Ectodermal cell (in vitro differentiated cells): ENCODE measurements at regions not wholly inside any gene's neighbourhood (a gene's known extent, or its start where the extent isn't known, plus 50 kb on each side); places are given as distances from the start of the nearest gene placed in this dataset.

Source experiments
- H3K27ac ChIP-seq: 2 replicates; pipeline ENCODE4 v1.7.0; 2013; ENCODE audit warnings: mild to moderate bottlenecking, low read depth, low read length; ENCODE audit not compliant: insufficient read depth, poor library complexity, severe bottlenecking
- H3K27me3 ChIP-seq: 2 replicates; pipeline ENCODE4 v1.7.0; 2013; ENCODE audit warnings: mild to moderate bottlenecking, low read length; ENCODE audit not compliant: insufficient read depth, control insufficient read depth, poor library complexity, severe bottlenecking
- H3K36me3 ChIP-seq: one replicate; pipeline ENCODE4 v1.7.0; 2013; ENCODE audit warnings: low read length; ENCODE audit not compliant: control insufficient read depth, insufficient read depth
- H3K4me1 ChIP-seq: one replicate; pipeline ENCODE4 v1.7.0; 2013; ENCODE audit warnings: low read length; ENCODE audit not compliant: control insufficient read depth, insufficient read depth
- H3K4me3 ChIP-seq: 2 replicates; pipeline ENCODE4 v1.7.0; 2013; ENCODE audit warnings: low read depth, low read length, control low read depth; ENCODE audit not compliant: insufficient read depth
- H3K9me3 ChIP-seq: 2 replicates; pipeline ENCODE4 v1.7.0; 2013; ENCODE audit warnings: mild to moderate bottlenecking, low read length, moderate library complexity; ENCODE audit not compliant: control insufficient read depth
- WGBS, 2 experiments: methylation state at CpG; one replicate each; pipeline ENCODE4 v1.1.7; 2013; ENCODE audit warnings: missing lambda C conversion rate in 2 of 2; 5-methylcytosine and 5-hydroxymethylcytosine counted together

DNA sequence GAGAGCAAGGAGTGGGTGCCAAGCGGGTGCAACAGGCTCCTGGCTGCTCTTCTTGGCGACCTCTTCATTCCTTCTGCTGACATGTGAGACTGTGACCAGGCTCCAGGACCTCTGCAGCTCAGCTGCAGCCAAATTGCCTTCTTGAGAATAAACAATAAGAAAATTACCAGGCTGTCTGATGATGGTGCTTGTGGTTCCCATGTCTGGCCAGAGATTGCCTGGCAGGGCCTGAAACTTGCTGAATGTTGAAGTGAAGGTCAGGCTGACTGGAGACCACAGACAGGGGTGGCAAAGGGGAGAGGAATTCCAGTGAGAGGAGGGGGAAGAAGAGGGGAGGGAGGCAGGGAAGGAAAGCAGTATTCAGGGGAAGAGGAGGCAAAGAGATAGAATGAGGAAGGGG, 497.4 kb upstream of the PODXL start:
- WGBS, 2 experiments = 89% methylated on average over 2 of the region's 2 CpGs

DNA sequence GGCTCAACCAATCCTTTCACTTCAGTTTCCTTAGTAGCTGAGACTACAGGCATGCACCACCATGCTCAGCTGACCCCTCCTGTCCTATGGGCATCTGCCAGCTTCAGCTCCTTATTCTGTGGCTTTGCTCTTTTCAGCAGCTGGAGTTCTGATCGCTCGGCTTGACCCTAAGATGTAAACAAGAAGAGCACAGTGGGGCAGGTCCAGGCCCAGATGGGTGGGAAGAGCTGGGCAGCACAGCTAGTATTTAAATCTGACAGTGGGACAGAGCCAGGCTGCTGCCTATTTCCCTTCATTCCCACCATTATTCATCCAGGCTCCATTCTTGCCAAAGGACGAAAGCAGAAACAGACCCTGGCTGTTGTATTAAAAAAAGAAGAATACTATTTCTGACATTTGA, 494.9 kb upstream of the PODXL start:
- Histone ChIP-seq H3K4me3 (no peak overlapping the region), H3K36me3 (no peaks in the 10 kb centered on the region), H3K9me3 (no peaks in the 10 kb centered on the region), H3K27me3 (no peaks in the 10 kb centered on the region), H3K4me1 (no peaks in the 10 kb centered on the region), H3K27ac (no peak overlapping the region)
- WGBS, 2 experiments = 46 to 69% methylated on average over 3 of the region's 3 CpGs

More for the DNA sequence above, 497.4 kb upstream of the PODXL start:
- Histone ChIP-seq H3K9me3 (no peaks in the 10 kb centered on the region), H3K36me3 (no peaks in the 10 kb centered on the region), H3K27ac (no peak overlapping the region), H3K4me3 (no peak overlapping the region), H3K4me1 (no peaks in the 10 kb centered on the region), H3K27me3 (no peaks in the 10 kb centered on the region)

DNA sequence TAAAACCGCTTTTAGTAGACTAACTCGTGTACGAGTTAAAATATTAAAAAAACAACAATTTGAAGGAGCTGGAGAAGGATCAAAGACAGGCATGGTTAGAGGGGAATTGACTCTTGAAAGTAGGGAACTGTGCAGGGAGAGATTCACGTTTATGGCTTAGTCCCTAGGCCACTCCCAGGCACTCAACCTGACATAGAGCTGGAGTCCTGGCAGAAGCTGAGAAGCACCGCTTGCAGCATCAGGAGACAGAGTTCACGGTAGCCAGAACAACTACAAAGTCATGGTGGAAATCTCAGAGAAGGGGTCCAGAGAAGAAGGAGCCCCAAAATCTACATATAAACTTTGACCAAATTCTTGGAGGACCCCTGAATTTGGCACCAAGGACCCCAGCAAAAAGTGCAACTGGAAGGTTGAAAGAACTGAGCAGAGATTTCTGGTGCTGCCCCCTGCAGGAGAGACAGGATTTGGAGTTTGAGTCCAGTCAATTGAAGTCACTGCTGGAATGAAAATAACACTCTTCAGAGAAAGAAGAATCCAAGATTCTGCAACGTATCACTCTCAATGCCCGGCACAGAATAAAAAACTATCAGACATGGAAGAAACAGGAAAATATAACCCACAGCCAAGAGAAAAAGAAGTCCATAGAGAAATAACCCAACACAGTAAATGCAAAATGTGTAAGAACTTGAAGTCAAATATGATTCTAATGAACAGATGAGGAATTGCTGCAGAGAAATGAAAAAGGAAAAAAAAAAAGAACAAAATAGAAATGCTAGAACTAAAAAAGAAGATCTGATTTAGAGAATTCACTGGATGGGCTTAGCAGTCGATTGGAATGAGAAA, 493.3 kb upstream of the PODXL start:
- Histone ChIP-seq H3K27ac (no peak overlapping the region), H3K36me3 (no peaks in the 10 kb centered on the region), H3K9me3 (no peaks in the 10 kb centered on the region), H3K27me3 (no peaks in the 10 kb centered on the region), H3K4me3 (no peak overlapping the region), H3K4me1 (no peaks in the 10 kb centered on the region)
- 65 to 80% methylated on average over 7 to 9 of the region's 9 CpGs for WGBS, 2 experiments

DNA sequence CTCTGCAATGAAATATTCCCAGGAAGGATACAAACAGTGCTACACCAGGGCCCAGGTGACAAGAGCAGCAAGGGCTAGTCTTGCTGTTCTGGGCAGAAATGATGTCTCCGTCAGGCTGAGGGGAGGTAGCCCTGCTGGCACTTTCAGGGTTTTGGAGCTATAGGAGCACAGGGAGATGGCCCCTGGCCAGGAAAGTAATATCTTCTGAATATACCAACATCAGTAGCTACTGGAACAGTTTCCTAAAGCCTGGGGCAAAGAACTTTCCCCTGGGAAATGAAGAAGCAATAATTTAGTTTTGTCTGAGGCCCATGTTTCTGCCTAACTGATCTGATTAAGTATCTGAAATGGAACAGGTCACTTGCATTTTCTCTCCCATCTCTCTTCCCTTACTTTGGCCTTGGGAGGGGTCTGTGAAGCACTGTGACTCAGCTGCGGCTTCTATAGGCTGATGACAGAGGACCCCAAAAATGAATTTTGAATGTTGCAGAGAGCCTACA, 489.1 kb upstream of the PODXL start:
- no peak overlapping the region for H3K4me3 ChIP-seq
- H3K9me3 ChIP-seq = no peaks in the 10 kb centered on the region
- H3K4me1 ChIP-seq = no peaks in the 10 kb centered on the region
- WGBS, 2 experiments = 88 to 96% methylated on average over 2 of the region's 2 CpGs
- no peak overlapping the region for H3K27ac ChIP-seq
- H3K36me3 ChIP-seq = no peaks in the 10 kb centered on the region
- H3K27me3 ChIP-seq = no peaks in the 10 kb centered on the region

DNA sequence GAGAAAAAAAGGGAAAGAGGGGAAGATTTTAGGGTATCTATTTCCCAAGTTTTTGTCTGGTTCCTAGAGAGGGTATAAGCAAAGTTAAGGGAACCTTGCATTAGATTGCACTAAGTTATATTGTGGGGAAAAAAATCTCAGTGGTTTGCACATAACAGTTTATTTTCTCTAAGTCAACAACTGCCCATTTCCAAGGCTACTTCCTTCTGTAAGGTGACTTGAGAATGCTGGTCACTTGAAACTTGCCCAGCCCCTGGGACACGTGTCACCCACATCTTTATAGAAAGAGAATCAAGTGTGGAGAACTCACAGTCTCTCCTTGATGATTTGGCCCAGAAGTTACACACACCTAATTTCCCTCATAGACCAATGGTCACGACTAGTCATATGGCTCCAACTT, 488.6 kb upstream of the PODXL start:
- WGBS, 2 experiments = 81 to 83% methylated on average over 2 of the region's 2 CpGs
- Histone ChIP-seq H3K27me3 (no peaks in the 10 kb centered on the region), H3K4me3 (no peak overlapping the region), H3K9me3 (no peaks in the 10 kb centered on the region), H3K36me3 (no peaks in the 10 kb centered on the region), H3K4me1 (no peaks in the 10 kb centered on the region), H3K27ac (no peak overlapping the region)

DNA sequence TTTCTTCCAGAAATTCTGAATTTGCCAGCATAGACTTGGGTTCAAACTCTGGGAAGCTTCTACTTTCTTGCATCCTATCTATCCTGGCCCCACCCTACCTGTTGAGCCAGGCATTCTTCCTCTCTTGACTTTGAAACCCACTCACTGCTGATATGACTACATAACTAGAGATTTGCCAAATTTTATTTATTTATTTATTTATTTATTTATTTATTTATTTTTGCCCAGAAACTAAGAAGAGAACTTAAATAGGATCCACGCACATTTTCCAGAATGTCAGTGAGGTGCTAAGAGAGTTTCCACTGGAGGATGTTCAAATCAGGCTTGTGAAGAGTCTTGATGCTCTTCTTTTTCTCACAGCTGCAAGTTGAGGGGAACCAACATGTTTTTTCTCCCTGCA, 487.8 kb upstream of the PODXL start:
- H3K36me3 ChIP-seq = no peaks in the 10 kb centered on the region
- 93 to 100% methylated on average over 1 of the region's 1 CpG for WGBS, 2 experiments
- H3K27me3 ChIP-seq = no peaks in the 10 kb centered on the region
- no peaks in the 10 kb centered on the region for H3K9me3 ChIP-seq
- H3K4me1 ChIP-seq = peaks cover 2% of the 10 kb centered on the region
- H3K4me3 ChIP-seq = no peak overlapping the region
- no peak overlapping the region for H3K27ac ChIP-seq

DNA sequence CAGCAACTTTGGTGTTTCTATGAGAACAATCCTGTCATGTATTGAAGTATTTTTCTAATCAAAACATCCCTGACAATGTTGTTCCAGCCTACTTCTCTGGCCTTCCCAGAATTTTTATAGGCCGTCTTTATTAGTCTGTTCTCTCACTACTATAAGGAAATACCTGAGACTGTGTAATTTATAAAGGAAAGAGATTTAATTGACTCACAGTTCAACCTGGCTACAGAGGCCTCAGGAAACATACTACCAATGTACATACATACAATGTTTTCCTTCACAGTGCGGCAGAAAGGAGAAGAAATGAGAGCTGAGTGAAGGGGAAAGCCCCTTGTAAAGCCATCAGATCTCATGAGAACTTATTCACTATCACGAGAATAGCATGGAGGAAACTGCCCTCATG, 484.7 kb upstream of the PODXL start:
- Histone ChIP-seq H3K4me3 (no peak overlapping the region), H3K36me3 (no peaks in the 10 kb centered on the region), H3K27ac (no peak overlapping the region), H3K4me1 (peaks cover 15% of the 10 kb centered on the region), H3K27me3 (no peaks in the 10 kb centered on the region), H3K9me3 (no peaks in the 10 kb centered on the region)
- 98 to 100% methylated on average over 2 of the region's 3 CpGs for WGBS, 2 experiments

DNA sequence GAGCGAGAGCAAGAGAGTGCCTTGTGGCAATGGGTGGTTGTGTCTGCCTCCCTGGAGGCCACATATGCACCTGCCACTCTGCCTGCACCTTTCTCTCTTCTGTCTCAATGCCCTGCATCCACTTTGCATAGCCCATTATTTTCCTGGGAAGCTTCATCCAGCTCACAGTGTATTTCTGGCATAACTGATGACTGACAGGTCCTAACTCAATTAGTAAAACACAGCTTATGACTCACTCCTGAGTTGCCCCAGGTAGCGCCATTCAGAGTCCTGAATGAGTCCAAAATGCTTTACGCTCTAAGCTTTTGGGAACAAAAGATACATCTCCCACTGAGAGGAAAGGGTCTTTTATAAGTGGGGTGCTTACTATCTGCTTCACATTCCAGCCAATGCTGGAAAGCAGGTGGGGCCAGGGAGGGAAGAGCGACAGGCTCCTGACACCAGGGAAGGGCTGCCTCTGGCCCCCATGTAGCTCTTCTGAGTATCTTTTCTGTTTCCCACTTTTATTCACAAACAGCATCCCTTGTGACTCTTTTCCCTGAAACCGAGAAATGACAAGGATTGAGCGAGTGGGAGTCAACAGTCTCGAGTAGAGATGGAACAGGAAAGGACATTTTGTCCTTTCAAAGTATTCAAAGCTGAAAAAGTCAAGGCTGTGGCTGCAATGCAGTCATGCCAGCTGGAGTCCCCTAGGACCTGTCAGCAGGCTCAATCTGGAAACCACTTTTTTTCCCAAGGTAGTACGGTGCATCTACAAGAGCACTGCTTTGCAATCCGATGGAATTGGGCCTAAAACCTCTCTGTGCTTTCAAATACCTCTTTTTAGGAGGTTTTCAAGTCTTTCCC, 479.3 kb upstream of the PODXL start:
- peaks cover 26% of the 10 kb centered on the region for H3K4me1 ChIP-seq
- no peaks in the 10 kb centered on the region for H3K27me3 ChIP-seq
- 49 to 60% methylated on average over 9 of the region's 9 CpGs for WGBS, 2 experiments
- H3K36me3 ChIP-seq = no peaks in the 10 kb centered on the region
- H3K9me3 ChIP-seq = no peaks in the 10 kb centered on the region
- H3K27ac ChIP-seq = no peak overlapping the region
- no peak overlapping the region for H3K4me3 ChIP-seq

DNA sequence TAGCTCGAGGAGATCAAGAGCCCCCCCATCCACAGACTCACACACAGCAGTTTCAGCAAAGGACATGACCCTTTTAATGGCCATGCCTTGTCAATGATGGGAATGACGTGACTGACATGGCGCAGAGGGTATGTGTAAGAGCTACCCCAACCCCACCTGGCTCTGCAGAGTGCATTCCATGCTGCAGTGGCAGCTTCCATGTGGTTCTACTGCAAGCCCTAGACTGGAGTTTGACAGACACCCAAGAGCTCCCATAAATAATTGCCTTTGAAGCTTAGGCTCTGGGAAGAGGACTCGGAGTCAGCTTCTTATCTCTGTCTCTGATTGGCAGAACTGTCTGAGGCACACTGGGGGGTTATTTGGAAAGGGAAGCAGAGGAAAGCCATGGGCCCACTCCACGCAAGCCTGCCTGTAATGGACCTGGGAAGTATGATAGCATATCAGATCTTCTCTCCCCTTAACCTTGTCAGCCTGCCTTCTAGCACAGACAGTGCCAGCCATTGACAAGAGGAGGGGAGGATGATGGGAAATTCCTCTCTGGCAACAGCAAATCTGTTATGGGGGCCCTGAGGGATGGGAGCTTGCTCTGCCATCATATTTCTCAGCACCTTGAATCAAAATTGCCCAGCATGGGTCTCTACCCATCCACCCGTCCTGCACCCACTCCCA, 478.5 kb upstream of the PODXL start:
- Histone ChIP-seq H3K36me3 (no peaks in the 10 kb centered on the region), H3K4me3 (no peak overlapping the region), H3K27me3 (no peaks in the 10 kb centered on the region), H3K4me1 (peaks cover 26% of the 10 kb centered on the region), H3K27ac (no peak overlapping the region), H3K9me3 (no peaks in the 10 kb centered on the region)
- 84% methylated on average over 6 of the region's 6 CpGs for WGBS, 2 experiments

DNA sequence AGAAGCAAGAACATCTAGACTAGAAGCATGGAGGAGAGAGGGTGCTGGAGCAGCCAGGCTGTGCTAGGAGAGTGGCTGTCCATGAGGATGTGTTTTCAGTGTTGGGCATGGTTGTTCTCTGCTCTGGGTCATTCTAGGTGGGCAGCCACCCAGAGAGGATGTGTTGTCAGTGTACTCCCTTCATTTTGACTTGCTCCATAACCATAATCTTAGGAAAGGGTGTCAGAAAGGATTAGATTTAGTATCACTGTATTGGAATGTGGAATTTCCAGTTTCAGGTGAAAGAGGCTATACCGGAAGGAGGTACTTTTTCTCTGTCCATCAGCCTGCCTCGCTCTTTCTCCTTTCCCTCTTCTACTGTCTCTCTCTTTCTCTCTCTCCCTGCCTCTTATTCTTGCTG, 474.5 kb upstream of the PODXL start:
- Histone ChIP-seq H3K4me3 (no peak overlapping the region), H3K27ac (no peak overlapping the region), H3K27me3 (no peaks in the 10 kb centered on the region), H3K36me3 (no peaks in the 10 kb centered on the region), H3K4me1 (peaks cover 8% of the 10 kb centered on the region), H3K9me3 (no peaks in the 10 kb centered on the region)
- WGBS, 2 experiments = 93 to 94% methylated on average over 2 of the region's 2 CpGs
